MG63 (cell line): ENCODE measurements at regions not wholly inside any gene's neighbourhood (a gene's known extent, or its start where the extent isn't known, plus 50 kb on each side); places are given as distances from the start of the nearest gene placed in this dataset.
A peak's percentile ranks its signal among the peaks of the same experiment; 100 is the strongest.
"Not testable (repeated sequence)": the region's sequence is repeated elsewhere in the genome, so short reads cannot be mapped to it uniquely, and the experiment has no call there.

Source experiments
- DNase-seq: peaks from one replicate; pipeline ENCODE4 v3.0.0-alpha.2; 2020
- H3K27me3 ChIP-seq: fragments of 250-450 bp; sonication (Bioruptor Pico); 2 replicates; pipeline ENCODE4 v1.5.1; 2020; ENCODE audit warnings: mild to moderate bottlenecking, moderate library complexity
- H3K36me3 ChIP-seq: fragments of 250-450 bp; sonication (Bioruptor Pico); 2 replicates; pipeline ENCODE4 v1.5.1; 2020; ENCODE audit warnings: mild to moderate bottlenecking, moderate library complexity
- H3K4me3 ChIP-seq: fragments of 250-450 bp; sonication (Bioruptor Pico); 2 replicates; pipeline ENCODE4 v1.5.1; 2020; ENCODE audit warnings: mild to moderate bottlenecking, moderate library complexity
- H3K9me3 ChIP-seq: fragments of 250-450 bp; sonication (Bioruptor Pico); 2 replicates; pipeline ENCODE4 v1.5.1; 2020; ENCODE audit warnings: mild to moderate bottlenecking, moderate library complexity

DNA sequence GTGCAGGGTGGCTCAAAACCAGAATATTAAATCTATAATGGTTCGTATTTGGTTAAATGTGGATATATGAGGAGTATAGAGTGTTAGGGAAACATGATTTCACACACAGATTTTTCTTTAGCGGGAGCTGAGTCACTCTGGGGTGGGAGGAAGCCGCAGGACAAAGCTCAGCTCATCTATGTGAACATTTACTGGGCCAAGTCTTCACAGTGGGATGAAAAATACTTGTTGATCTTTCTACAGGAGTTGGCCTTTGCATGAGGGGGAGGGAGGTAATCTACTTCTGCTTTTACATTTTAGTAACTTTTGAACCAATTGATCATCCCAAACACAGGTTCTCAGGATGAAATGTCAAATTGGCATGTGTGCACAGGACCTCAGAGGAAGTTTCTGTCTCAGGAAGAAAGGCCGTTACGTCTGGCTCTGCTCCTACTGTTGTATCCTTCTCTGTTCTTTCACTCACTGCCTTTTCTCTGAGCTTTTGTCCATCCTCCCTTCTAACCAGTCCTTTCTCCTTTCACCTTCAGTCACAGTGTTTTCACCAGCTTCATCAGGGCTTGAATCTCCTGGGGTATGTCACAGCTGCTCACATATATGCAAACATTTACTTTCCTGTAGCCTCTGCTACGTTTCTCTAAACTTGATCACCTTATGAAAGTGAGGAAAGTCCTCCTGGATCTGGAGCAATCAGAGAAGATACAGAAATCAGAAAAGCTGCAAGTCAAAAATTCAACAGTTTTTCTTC, 943.3 kb upstream of the FANCL start:
- Histone ChIP-seq H3K27me3 (no peaks in the 10 kb centered on the region), H3K9me3 (no peaks in the 10 kb centered on the region), H3K4me3 (no peak overlapping the region), H3K36me3 (no peaks in the 10 kb centered on the region)
- peak; percentile 35 for DNase-seq

DNA sequence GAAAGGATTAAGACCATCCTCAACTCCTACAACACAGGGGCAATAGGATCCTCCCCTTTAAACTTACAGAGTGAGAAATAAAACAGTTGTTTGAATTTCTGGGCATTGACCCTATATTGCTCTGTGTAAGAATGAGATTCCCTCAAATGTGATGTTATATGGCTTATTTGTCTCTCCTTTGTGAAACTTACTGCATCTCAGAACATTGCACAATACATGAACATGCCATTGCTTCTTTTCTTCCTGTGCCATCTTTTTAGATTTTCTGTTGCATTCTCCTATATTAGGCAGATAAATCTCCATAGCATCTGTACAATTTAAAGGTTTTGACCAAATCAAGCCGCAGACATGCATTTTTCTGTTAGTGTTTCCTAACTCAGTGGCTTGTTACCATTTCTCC, 941.9 kb upstream of the FANCL start:
- H3K9me3 ChIP-seq: no peaks in the 10 kb centered on the region
- no peaks in the 10 kb centered on the region for H3K27me3 ChIP-seq
- no peak for DNase-seq
- H3K36me3 ChIP-seq: no peaks in the 10 kb centered on the region
- no peak overlapping the region for H3K4me3 ChIP-seq

DNA sequence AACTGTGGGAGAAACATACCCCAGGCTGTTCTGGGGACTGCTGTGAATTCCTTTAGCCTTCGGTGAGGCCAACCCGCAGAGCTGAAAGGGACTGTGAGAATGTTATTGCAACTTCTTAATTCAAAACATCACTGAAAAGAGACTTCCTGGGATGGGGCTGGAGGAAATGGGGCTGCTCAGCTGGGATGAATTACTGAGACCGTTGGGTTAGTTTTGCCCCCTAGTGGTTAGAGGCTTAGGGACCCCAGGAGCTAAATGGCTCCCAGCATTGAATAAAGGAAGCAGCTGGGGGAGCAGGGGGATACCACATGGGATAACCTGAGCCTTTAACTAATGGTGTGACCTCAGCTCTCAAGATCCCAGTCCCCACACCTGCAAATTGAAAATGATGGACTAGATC, 941.1 kb upstream of the FANCL start:
- Histone ChIP-seq H3K36me3 (no peaks in the 10 kb centered on the region), H3K27me3 (no peaks in the 10 kb centered on the region), H3K4me3 (no peak overlapping the region), H3K9me3 (no peaks in the 10 kb centered on the region)
- peak; percentile 1 for DNase-seq

DNA sequence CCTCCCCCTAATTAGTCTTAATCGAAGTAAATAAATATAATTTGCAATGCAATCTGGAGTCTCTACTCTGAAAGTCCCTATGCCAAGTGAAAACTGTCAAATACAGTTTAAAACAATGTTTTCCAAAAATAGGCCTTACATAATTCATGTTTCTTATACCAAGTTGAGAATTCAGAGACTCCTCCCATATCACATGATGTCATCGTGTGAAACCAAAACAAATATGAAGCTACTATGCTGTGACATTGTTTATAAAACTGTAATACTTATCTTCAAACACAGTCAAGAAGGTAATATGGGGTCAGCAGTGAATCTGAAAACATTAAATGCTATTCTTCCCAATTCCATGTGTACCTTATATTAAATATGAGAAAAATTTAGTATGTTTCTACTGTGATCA, 940.2 kb upstream of the FANCL start:
- no peak overlapping the region for H3K4me3 ChIP-seq
- no peaks in the 10 kb centered on the region for H3K9me3 ChIP-seq
- no peaks in the 10 kb centered on the region for H3K27me3 ChIP-seq
- no peaks in the 10 kb centered on the region for H3K36me3 ChIP-seq
- no peak for DNase-seq

DNA sequence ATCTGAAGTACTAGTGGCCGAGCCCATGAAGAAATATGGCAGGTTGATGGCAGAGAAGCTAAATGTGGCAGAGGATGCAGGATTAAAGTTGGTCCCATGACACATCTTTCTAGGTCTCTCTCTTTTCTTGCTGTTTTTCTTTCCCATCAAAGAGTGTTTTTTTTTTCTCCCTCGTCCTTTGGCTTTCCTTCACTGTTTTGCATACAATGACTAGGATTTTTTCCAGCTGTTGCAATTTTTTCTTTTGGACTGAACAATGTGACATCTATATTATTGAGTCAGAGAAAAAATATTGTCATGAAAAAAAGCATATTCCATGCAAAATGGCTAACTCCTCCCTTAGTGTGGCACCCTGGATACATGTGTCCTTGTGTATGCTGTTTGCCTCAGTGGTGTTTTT, 939.5 kb upstream of the FANCL start:
- Histone ChIP-seq H3K4me3 (no peak overlapping the region), H3K9me3 (no peaks in the 10 kb centered on the region), H3K27me3 (no peaks in the 10 kb centered on the region), H3K36me3 (no peaks in the 10 kb centered on the region)
- no peak for DNase-seq

DNA sequence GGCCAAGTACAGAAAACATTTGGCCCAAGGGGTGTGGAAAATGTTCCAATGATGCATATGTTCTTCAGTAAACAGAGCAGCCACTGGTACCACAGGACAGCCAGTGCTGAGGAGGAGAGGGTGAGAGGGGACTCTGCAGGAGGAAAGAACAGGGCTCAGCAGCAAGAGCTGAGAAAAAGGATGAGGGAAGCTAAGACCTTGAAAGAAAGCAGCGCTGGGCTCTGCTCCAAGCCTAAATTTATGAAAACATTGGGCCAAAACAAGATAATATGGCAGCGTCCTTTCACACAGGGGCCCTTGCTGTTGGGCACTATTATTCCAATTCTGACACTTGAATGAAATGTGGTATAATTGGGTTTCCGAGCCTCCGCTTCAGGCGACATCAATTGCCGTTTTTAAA, 939.0 kb upstream of the FANCL start:
- no peaks in the 10 kb centered on the region for H3K36me3 ChIP-seq
- no peak overlapping the region for H3K4me3 ChIP-seq
- DNase-seq: no peak
- no peaks in the 10 kb centered on the region for H3K27me3 ChIP-seq
- H3K9me3 ChIP-seq: no peaks in the 10 kb centered on the region

DNA sequence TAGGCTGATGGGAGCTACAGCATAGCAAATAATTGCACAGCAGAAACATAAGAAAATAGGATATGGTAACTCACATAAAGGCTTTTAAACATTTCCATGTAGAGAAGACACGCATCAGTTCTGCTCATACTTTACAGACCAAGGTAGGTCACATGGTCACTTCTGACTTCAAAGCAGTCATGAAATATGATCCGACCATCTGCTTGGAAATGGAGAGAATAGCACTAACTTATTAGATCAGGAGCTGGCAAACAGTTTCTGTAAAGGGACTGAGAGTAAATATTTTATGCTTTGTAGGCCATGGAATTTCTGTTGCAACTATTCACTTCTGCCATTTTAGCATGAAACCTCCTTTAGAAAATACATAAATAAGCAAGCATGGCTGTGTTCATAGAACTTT, 936.6 kb upstream of the FANCL start:
- H3K27me3 ChIP-seq: no peaks in the 10 kb centered on the region
- no peak overlapping the region for H3K4me3 ChIP-seq
- H3K36me3 ChIP-seq: no peaks in the 10 kb centered on the region
- no peaks in the 10 kb centered on the region for H3K9me3 ChIP-seq
- no peak for DNase-seq

DNA sequence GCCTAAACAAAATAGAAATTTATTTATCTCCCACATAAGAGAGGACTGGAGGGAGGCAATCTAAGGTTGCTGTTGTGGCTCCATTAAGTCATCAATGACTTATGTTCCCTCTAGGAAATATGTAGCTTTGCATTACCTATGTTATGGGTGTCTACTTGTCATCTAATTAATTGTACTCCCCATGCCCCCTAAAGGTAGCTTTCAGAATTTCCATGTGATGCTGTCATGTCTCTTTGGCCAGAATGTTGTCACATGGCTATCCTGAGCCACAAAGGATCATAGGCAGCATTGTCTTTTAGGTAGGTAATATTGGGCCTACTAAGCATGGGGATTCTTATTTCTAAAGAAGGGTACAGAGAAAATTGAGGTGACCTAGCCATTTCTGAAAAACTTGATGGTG, 935.6 kb upstream of the FANCL start:
- no peak for DNase-seq
- Histone ChIP-seq H3K36me3 (no peaks in the 10 kb centered on the region), H3K9me3 (no peaks in the 10 kb centered on the region), H3K27me3 (no peaks in the 10 kb centered on the region), H3K4me3 (no peak overlapping the region)

DNA sequence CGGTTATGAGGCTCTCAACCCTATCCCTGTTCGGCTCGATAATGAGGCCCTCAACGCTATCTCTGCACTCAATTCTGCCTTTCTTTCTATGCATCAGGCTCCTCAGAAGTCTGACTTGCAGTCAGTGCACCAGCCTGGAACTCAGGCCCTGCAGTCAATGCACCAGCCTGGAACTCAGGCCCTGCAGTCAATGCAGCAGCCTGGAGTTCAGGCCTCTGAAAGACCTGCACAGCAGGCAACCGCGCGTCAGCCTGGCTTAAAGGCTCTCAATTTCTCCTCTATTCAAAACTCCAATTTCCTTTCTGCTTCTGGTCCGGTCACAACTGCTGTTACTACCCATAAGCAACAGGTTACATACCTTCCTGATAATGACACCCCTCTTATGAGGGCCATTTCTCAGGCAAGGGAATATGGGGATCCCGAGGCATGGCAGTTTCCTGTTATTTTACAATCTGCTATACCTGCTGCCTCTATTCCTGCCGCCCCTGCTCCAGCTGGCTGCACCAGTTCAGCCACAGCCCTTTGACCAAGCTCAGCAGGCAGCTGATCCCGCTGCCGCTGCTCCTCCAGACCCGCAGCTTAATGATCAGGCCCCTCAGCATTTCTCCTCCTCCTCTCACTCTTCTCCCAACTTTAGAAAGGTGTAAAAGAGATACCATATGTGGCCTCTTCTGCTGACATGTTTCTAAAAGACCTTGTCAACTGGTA, 933.6 kb upstream of the FANCL start:
- no peaks in the 10 kb centered on the region for H3K36me3 ChIP-seq
- DNase-seq: no peak
- H3K27me3 ChIP-seq: no peaks in the 10 kb centered on the region
- H3K4me3 ChIP-seq: no peak overlapping the region
- H3K9me3 ChIP-seq: no peaks in the 10 kb centered on the region

DNA sequence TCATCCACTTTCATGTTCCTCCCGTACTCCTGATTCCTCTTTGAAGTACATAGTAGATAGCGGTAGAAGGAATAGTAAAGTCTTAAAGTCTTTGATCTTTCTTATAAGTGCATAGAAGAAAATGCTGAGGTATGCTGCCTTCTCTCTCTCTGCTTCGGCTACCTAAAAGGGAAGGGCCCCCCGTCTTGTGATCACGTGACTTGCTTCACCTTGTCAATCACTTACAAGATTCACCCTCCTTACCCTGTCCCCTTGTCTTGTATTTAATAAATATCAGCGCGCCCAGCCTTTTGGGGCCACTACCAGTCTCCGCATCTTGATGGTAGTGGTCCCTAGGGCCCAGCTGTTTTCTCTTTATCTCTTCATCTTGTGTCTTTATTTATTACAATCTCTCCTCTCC, 932.2 kb upstream of the FANCL start:
- DNase-seq: no peak
- Histone ChIP-seq H3K27me3 (no peaks in the 10 kb centered on the region), H3K9me3 (no peaks in the 10 kb centered on the region), H3K4me3 (no peak overlapping the region), H3K36me3 (no peaks in the 10 kb centered on the region)

DNA sequence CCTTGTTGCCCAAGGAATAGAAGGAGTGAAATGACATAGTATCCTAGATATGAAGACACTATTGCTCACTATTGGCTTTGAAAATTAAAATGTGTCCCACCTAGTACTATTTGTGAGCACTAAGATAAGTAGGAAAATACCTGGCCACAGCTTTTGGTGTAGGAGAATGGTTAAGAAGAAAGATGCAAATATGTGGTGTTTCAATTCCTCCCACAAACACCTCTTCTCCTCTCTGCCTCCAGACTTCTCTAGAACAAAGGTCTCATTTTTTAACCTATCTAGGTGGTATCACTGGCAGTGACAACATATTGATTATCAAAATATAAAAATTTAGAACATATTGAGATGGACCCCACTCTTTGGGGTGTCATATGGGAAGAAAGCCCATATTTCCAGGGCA, 929.9 kb upstream of the FANCL start:
- Histone ChIP-seq H3K27me3 (no peaks in the 10 kb centered on the region; the same call in 1 of the 2 replicates), H3K36me3 (no peaks in the 10 kb centered on the region), H3K9me3 (no peaks in the 10 kb centered on the region), H3K4me3 (no peak overlapping the region)
- DNase-seq: no peak

DNA sequence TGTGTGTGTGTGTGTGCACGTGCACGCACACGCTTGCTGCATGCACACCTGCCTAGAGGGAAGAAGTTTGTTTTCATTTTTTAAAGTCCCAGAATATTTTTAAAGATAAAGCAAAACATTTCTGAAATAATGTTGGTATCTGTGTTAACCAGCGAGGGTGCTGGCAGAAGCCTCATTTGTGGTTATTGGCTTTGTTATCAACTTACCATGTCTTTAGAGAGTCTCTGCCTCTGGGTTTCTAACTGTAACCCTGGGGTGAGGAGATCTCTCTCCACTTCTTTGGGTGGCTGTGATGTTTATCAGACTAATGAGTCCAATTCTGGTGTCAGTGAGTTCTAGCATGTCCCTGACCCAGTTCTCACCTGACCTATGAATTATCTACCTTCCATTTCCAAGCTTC, 927.6 kb upstream of the FANCL start:
- Histone ChIP-seq H3K4me3 (no peak overlapping the region), H3K9me3 (no peaks in the 10 kb centered on the region), H3K36me3 (no peaks in the 10 kb centered on the region), H3K27me3 (no peaks in the 10 kb centered on the region; the same call in 1 of the 2 replicates)
- no peak for DNase-seq

DNA sequence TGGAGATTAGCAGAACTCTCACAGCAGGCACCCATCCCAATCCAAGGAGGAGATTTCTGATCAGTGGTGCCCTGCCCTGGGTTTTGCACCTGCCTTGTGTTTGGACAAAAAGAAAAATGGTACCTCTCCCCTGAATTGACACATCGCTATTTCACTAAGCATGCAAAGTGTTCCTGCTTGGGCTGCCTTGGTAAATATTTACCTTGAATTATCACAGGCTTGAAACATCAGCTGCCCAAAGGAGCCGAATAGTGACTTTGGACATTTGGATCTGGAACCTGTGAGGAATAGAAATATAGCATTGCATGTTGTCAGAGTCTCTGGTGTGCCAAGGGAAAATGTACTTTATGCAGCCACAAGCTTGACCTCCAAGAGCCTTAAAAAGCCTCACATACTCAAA, 926.4 kb upstream of the FANCL start:
- no peak for DNase-seq
- H3K4me3 ChIP-seq: no peak overlapping the region
- H3K27me3 ChIP-seq: no peaks in the 10 kb centered on the region; the same call in 1 of the 2 replicates
- no peaks in the 10 kb centered on the region for H3K9me3 ChIP-seq
- no peaks in the 10 kb centered on the region for H3K36me3 ChIP-seq

DNA sequence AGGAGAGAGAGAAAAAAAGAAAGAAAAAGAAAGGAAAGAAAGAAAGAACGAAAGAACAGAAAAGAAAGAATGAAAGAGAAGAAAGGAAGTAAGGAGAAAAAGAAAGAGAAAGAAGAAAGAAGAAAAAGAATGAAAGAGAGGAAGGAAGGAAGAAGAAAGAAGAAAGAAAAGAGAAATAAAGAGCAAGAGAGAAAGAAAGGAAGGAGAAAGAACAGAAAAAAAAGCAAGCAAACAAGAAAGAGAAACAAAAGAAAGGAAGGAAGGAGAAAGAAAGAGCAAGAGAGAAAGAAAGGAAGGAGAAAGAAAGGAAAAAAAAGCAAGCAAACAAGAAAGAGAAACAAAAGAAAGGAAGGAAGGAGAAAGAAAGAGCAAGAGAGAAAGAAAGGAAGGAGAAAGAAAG, 916.8 kb upstream of the FANCL start:
- not testable (repeated sequence) for H3K9me3 ChIP-seq, H3K36me3 ChIP-seq, H3K4me3 ChIP-seq, DNase-seq, H3K27me3 ChIP-seq

DNA sequence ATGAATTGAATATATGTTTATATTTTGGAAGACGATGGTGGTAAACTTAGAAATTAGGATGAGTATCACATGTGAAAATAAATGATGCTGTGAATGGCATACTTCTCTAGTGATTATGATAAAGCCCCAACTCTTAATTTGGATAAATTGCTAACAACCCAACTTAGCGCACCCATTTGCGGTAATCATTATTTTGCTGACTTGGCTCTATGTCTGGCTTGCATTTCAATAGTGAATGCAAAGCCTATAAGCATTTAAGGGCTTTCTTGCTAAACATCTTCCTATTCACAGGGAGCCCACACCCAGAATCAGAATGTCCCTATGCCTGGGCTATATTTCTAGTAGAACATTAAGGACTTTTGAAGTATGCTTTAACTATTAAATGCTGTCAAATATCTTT, 910.7 kb upstream of the FANCL start:
- H3K27me3 ChIP-seq: no peaks in the 10 kb centered on the region
- no peaks in the 10 kb centered on the region for H3K36me3 ChIP-seq
- H3K9me3 ChIP-seq: no peaks in the 10 kb centered on the region
- DNase-seq: no peak
- H3K4me3 ChIP-seq: no peak overlapping the region

DNA sequence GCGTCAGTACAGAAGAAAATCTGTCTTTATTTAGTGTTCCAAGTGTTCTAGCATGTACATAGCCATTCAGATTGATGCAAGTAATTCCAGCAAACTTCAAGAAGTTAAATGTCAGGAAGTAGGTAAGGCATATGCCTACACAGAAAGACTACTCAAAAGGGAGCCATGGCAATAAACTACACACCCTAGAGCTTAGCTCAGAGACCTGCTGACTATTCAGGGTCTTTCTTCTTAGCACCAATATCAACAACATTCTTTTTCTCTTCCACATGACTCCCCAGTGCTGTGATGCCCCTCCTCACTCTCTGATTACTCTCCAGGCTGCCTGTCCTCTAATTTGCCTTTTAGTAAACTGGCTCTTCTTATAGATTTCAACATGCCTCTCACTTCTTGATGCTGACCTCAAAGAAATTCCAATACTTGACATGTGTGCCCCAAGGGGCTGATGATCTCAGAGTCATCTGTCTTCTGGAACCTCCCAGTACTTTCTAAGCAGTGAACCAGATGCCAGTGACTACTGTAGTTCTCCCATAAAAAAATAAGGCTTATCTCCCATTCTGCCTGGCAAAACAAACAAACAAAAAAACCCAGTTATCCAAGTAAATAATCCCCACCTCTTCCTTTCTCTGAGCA, 909.2 kb upstream of the FANCL start:
- no peak for DNase-seq
- no peaks in the 10 kb centered on the region for H3K36me3 ChIP-seq
- H3K27me3 ChIP-seq: no peaks in the 10 kb centered on the region
- H3K9me3 ChIP-seq: no peaks in the 10 kb centered on the region
- no peak overlapping the region for H3K4me3 ChIP-seq

DNA sequence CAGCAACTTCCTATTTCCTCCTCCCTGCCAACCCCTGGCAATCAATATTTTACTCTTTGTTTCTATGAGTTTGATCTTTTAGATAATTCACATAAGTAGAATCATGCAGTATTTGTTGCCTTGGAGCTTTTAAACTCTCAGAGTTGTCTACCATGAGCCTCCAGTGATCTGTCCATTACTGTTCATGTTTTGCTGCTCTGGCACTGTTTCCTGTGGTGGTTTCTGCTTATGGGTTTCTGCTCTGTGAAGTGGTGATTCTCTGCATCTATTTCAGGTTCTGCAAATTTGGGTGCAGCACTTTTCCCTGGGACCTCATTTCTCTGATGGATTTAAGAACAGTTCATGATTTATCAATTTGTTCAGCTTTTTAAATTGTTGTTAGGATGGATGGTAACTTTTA, 908.1 kb upstream of the FANCL start:
- H3K9me3 ChIP-seq: no peaks in the 10 kb centered on the region
- no peaks in the 10 kb centered on the region for H3K27me3 ChIP-seq
- no peak for DNase-seq
- H3K36me3 ChIP-seq: no peaks in the 10 kb centered on the region
- no peak overlapping the region for H3K4me3 ChIP-seq

DNA sequence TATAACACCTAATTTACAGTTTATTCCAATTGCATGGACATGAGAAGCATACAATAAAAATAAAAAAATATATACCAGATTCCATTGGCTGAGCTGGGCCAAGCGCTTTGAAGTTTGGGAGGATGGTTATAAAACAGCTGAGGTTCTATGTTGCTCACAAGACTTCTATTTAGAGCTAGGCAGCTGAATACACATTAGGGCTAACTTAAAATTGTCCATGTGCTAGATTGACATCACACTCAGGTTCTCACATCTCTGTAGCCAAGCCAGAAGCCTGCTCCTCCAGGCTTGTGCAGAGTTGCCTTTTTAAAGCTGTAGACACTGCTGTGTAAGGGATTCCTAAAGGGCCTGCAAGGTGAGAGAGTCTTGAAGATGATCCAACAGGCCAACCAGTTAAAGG, 871.1 kb upstream of the FANCL start:
- H3K36me3 ChIP-seq: no peaks in the 10 kb centered on the region
- no peaks in the 10 kb centered on the region for H3K27me3 ChIP-seq
- no peak for DNase-seq
- H3K9me3 ChIP-seq: no peaks in the 10 kb centered on the region
- no peak overlapping the region for H3K4me3 ChIP-seq
